SK-N-SH (cell line): ENCODE measurements at regions not wholly inside any gene's neighbourhood (a gene's known extent, or its start where the extent isn't known, plus 50 kb on each side); places are given as distances from the start of the nearest gene placed in this dataset.

Source experiments
- CTCF ChIA-PET: fragments of 300-600, 350-600 bp; formaldehyde crosslinking; extraction: SDS; loops from one replicate; lab custom pipeline; 2021; lab: Yijun Ruan, JAX
- POLR2A ChIA-PET: fragments of 350-600 bp; sonication (Branson Sonifier 250); formaldehyde crosslinking; extraction: SDS; loops from one replicate; lab custom pipeline; 2020; ENCODE audit warnings: antibody characterized with exemption, inconsistent platforms; lab: Yijun Ruan, JAX
- DNase-seq: peaks from one replicate; pipeline ENCODE4 v3.0.0; 2012
- H2AFZ ChIP-seq: fragments of 200-600 bp; sonication (generic); 2 replicates; pipeline ENCODE4 v1.8.1; 2016; ENCODE audit warnings: antibody characterized with exemption, mild to moderate bottlenecking, low read depth
- H3F3A ChIP-seq: fragments of 200-600 bp; sonication (generic); replicated peaks from 2 replicates; pipeline ENCODE3; 2016; ENCODE audit warnings: antibody characterized with exemption, mild to moderate bottlenecking; ENCODE audit not compliant: insufficient read depth
- H3K27ac ChIP-seq, 2 experiments: fragments of 200-500 bp in 1 of 2; fragments of 200-600 bp in 1 of 2; sonication (Bioruptor generic) in 1 of 2; sonication (generic), shearing (Covaris generic) in 1 of 2; 2 replicates each; pipeline versions ENCODE4 v1.5.1 to v1.6.1; 2014 to 2016; ENCODE audit warnings: low read depth in 2 of 2, inconsistent platforms in 1 of 2, low read length in 1 of 2, mild to moderate bottlenecking in 1 of 2, mixed read lengths in 1 of 2
- H3K27me3 ChIP-seq: fragments of 200-600 bp; sonication (generic), shearing (Covaris generic); 2 replicates; pipeline ENCODE4 v1.6.1; 2016; ENCODE audit warnings: mixed run types; ENCODE audit not compliant: insufficient read depth
- H3K36me3 ChIP-seq, 2 experiments: fragments of 200-500 bp in 1 of 2; fragments of 200-600 bp in 1 of 2; sonication (Bioruptor generic) in 1 of 2; sonication (generic) in 1 of 2; replicated peaks in 1 of 2; 2 replicates each; pipeline versions ENCODE3 to v1.5.1; 2014 to 2016; ENCODE audit warnings: low read length in 1 of 2, mild to moderate bottlenecking in 1 of 2; ENCODE audit not compliant: insufficient read depth in 2 of 2, control insufficient read depth in 1 of 2
- H3K4me1 ChIP-seq, 2 experiments: fragments of 200-500 bp in 1 of 2; fragments of 200-600 bp in 1 of 2; sonication (Bioruptor generic) in 1 of 2; sonication (generic), shearing (Covaris generic) in 1 of 2; 2 replicates each; pipeline versions ENCODE4 v1.5.1 to v1.6.1; 2014 to 2016; ENCODE audit warnings: low read depth in 1 of 2, low read length in 1 of 2, mixed run types in 1 of 2; ENCODE audit not compliant: insufficient read depth in 2 of 2, control insufficient read depth in 1 of 2
- H3K4me2 ChIP-seq: fragments of 200-600 bp; sonication (generic), shearing (Covaris generic); 2 replicates; pipeline ENCODE4 v1.6.1; 2017; ENCODE audit warnings: mixed run types
- H3K4me3 ChIP-seq, 2 experiments: fragments of 200-500 bp in 1 of 2; fragments of 200-600 bp in 1 of 2; sonication (Bioruptor generic) in 1 of 2; sonication (generic), shearing (Covaris generic) in 1 of 2; 2 replicates each; pipeline versions ENCODE4 v1.5.1 to v1.8.1; 2014 to 2016; ENCODE audit warnings: low read depth in 2 of 2, inconsistent platforms in 1 of 2, low read length in 1 of 2, mild to moderate bottlenecking in 1 of 2, mixed read lengths in 1 of 2, moderate library complexity in 1 of 2
- H3K79me2 ChIP-seq: fragments of 200-600 bp; sonication (generic); 2 replicates; pipeline ENCODE4 v1.8.1; 2017; ENCODE audit warnings: mild to moderate bottlenecking; ENCODE audit not compliant: insufficient read depth
- H3K9ac ChIP-seq: fragments of 200-600 bp; sonication (generic); 2 replicates; pipeline ENCODE4 v1.6.1; 2017; ENCODE audit warnings: mixed run types
- H3K9me2 ChIP-seq: fragments of 200-600 bp; sonication (generic); 2 replicates; pipeline ENCODE4 v1.6.1; 2017; ENCODE audit warnings: mixed run types
- H3K9me3 ChIP-seq: fragments of 200-600 bp; sonication (generic); 2 replicates; pipeline ENCODE4 v1.6.1; 2017; ENCODE audit warnings: mixed run types, mild to moderate bottlenecking, moderate library complexity
- H4K20me1 ChIP-seq: fragments of 200-600 bp; sonication (generic); 2 replicates; pipeline ENCODE4 v1.6.1; 2017; ENCODE audit warnings: mild to moderate bottlenecking, mixed run types; ENCODE audit not compliant: insufficient read depth
- CHD2 ChIP-seq: fragments of 150-350 bp; IDR thresholded peaks from 2 replicates; pipeline ENCODE4 v1.6.1; 2018; ENCODE audit warnings: low read length; ENCODE audit not compliant: partially characterized antibody
- EP300 ChIP-seq, 2 experiments: IDR thresholded peaks; 2 replicates each; pipeline versions ENCODE4 v1.4.0 to v1.6.1; 2012; ENCODE audit warnings: borderline replicate concordance in 1 of 2, low read depth in 1 of 2, low read length in 1 of 2
- EZH2phosphoT487 ChIP-seq: fragments of 200-600 bp; sonication (generic); IDR thresholded peaks from 2 replicates; pipeline ENCODE4 v1.6.1; 2017; ENCODE audit warnings: low read depth, mixed run types, mild to moderate bottlenecking, antibody characterized with exemption, moderate library complexity, borderline replicate concordance
- FOSL2 ChIP-seq: IDR thresholded peaks from 2 replicates; pipeline ENCODE4 v1.4.0; 2012; ENCODE audit warnings: low read depth, mild to moderate bottlenecking, moderate library complexity, borderline replicate concordance
- FOXM1 ChIP-seq: IDR thresholded peaks from 2 replicates; pipeline ENCODE4 v1.4.0; 2012; ENCODE audit warnings: low read depth, mild to moderate bottlenecking
- MEF2A ChIP-seq: IDR thresholded peaks from 2 replicates; pipeline ENCODE4 v1.4.0; 2012; ENCODE audit warnings: low read depth, borderline replicate concordance
- MXI1 ChIP-seq: IDR thresholded peaks from 2 replicates; pipeline ENCODE4 v1.6.1; 2012; ENCODE audit warnings: mild to moderate bottlenecking, low read depth, low read length, improper control_type of control experiment
- NRF1 ChIP-seq: IDR thresholded peaks from 2 replicates; pipeline ENCODE4 v1.6.1; 2012; ENCODE audit warnings: low read depth, mild to moderate bottlenecking, low read length
- PBX3 ChIP-seq: IDR thresholded peaks from 2 replicates; pipeline ENCODE4; 2012
- RAD21 ChIP-seq: IDR thresholded peaks from 2 replicates; pipeline ENCODE4 v1.6.1; 2012; ENCODE audit warnings: mild to moderate bottlenecking, low read length
- SIN3A ChIP-seq: IDR thresholded peaks from 2 replicates; pipeline ENCODE4 v1.6.1; 2012; ENCODE audit warnings: low read depth, mild to moderate bottlenecking, low read length, moderate library complexity, borderline replicate concordance
- SMC3 ChIP-seq: IDR thresholded peaks from 2 replicates; pipeline ENCODE4 v1.6.1; 2012; ENCODE audit warnings: low read depth, low read length, improper control_type of control experiment
- USF2 ChIP-seq: fragments of 150-350 bp; IDR thresholded peaks from 2 replicates; pipeline ENCODE4 v1.6.1; 2017; ENCODE audit warnings: antibody characterized with exemption, low read length, low read depth, borderline replicate concordance
- YY1 ChIP-seq: IDR thresholded peaks from 2 replicates; pipeline ENCODE4 v1.4.0; 2012; ENCODE audit warnings: low read depth, mild to moderate bottlenecking
- ZBTB33 ChIP-seq: IDR thresholded peaks from 2 replicates; pipeline ENCODE4 v1.4.0; 2012; ENCODE audit warnings: low read depth, borderline replicate concordance
- WGBS: methylation state at CpG from one replicate; pipeline ENCODE4 v1.1.6; 2017; ENCODE audit warnings: low lambda C conversion rate; 5-methylcytosine and 5-hydroxymethylcytosine counted together
- TF ChIP-seq, protein P1 (sequence below): fragments of 200-600 bp; sonication (generic); IDR thresholded peaks from 2 replicates; pipeline ENCODE4 v1.6.1; 2017; ENCODE audit warnings: antibody characterized with exemption, mild to moderate bottlenecking, moderate library complexity
- TF ChIP-seq, protein P2 (sequence below): IDR thresholded peaks from 2 replicates; pipeline ENCODE4 v1.6.1; 2012; ENCODE audit warnings: mild to moderate bottlenecking, low read depth, low read length, moderate library complexity

- TF ChIP-seq NRF1 (no peak), CHD2 (no peak), SIN3A (no peak), YY1 (no peak), EZH2phosphoT487 (no peak), MXI1 (no peak), ZBTB33 (no peak), FOSL2 (no peak), RAD21 (no peak), PBX3 (no peak), SMC3 (no peak), USF2 (no peak), MEF2A (no peak), EP300 (IDR thresholded peaks at IDR 0.05; ENCODE audit: borderline replicate concordance in 1 of 2, low read depth in 1 of 2, low read length in 1 of 2) (no peak), FOXM1 (no peak)
- TF ChIP-seq, protein P1, sequence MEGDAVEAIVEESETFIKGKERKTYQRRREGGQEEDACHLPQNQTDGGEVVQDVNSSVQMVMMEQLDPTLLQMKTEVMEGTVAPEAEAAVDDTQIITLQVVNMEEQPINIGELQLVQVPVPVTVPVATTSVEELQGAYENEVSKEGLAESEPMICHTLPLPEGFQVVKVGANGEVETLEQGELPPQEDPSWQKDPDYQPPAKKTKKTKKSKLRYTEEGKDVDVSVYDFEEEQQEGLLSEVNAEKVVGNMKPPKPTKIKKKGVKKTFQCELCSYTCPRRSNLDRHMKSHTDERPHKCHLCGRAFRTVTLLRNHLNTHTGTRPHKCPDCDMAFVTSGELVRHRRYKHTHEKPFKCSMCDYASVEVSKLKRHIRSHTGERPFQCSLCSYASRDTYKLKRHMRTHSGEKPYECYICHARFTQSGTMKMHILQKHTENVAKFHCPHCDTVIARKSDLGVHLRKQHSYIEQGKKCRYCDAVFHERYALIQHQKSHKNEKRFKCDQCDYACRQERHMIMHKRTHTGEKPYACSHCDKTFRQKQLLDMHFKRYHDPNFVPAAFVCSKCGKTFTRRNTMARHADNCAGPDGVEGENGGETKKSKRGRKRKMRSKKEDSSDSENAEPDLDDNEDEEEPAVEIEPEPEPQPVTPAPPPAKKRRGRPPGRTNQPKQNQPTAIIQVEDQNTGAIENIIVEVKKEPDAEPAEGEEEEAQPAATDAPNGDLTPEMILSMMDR = no peak
- TF ChIP-seq, protein P2, sequence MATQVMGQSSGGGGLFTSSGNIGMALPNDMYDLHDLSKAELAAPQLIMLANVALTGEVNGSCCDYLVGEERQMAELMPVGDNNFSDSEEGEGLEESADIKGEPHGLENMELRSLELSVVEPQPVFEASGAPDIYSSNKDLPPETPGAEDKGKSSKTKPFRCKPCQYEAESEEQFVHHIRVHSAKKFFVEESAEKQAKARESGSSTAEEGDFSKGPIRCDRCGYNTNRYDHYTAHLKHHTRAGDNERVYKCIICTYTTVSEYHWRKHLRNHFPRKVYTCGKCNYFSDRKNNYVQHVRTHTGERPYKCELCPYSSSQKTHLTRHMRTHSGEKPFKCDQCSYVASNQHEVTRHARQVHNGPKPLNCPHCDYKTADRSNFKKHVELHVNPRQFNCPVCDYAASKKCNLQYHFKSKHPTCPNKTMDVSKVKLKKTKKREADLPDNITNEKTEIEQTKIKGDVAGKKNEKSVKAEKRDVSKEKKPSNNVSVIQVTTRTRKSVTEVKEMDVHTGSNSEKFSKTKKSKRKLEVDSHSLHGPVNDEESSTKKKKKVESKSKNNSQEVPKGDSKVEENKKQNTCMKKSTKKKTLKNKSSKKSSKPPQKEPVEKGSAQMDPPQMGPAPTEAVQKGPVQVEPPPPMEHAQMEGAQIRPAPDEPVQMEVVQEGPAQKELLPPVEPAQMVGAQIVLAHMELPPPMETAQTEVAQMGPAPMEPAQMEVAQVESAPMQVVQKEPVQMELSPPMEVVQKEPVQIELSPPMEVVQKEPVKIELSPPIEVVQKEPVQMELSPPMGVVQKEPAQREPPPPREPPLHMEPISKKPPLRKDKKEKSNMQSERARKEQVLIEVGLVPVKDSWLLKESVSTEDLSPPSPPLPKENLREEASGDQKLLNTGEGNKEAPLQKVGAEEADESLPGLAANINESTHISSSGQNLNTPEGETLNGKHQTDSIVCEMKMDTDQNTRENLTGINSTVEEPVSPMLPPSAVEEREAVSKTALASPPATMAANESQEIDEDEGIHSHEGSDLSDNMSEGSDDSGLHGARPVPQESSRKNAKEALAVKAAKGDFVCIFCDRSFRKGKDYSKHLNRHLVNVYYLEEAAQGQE = no peak
- POLR2A ChIA-PET = no interaction called here
- WGBS = 75% methylated on average over 11 of the region's 11 CpGs
These were observed 240.4 kb upstream of the TNRC6C start for GRCh38 chr17:77717941-77718668.

More at GRCh38 chr17:77717941-77718668, 240.4 kb upstream of the TNRC6C start:
- peaks cover 0 to 7% of the 10 kb centered on the region in 2 experiments; a peak in 1 of 4 replicates for H3K4me1 ChIP-seq
- H3K27ac ChIP-seq = no peak overlapping the region
- no peak overlapping the region for H2AFZ ChIP-seq
- H4K20me1 ChIP-seq = no peaks in the 10 kb centered on the region
- H3F3A ChIP-seq = no peaks in the 10 kb centered on the region
- H3K4me3 ChIP-seq = no peak overlapping the region
- 0 out of 2 replicates have a peak, but pooled peaks cover 3% of the 10 kb centered on the region for H3K27me3 ChIP-seq
- H3K36me3 ChIP-seq = peaks cover 0 to 5% of the 10 kb centered on the region in 2 experiments
- H3K4me2 ChIP-seq = no peak overlapping the region
- CTCF ChIA-PET = no interaction called here
- H3K79me2 ChIP-seq = no peaks in the 10 kb centered on the region
- DNase-seq = no peak
- H3K9me3 ChIP-seq = peaks cover 16% of the 10 kb centered on the region
- 0 out of 2 replicates have a peak, but pooled peaks cover 3% of the 10 kb centered on the region for H3K9me2 ChIP-seq
- no peak overlapping the region for H3K9ac ChIP-seq
